GM23338 (cell line): ENCODE measurements at regions not wholly inside any gene's neighbourhood (a gene's known extent, or its start where the extent isn't known, plus 50 kb on each side); places are given as distances from the start of the nearest gene placed in this dataset.

Experiments used
- ATAC-seq: fragments of 200-7000 bp; cut with Tn5 transposase; 3 replicates; pipeline ENCODE4 v1.9.1; 2020
- DNase-seq: peaks from one replicate; pipeline ENCODE4 v3.0.0-alpha.2; 2015; ENCODE audit warnings: low spot score
- H2AFZ ChIP-seq: fragments of 200-600 bp; sonication (generic); 2 replicates; pipeline ENCODE4 v1.8.0; 2016; ENCODE audit warnings: antibody characterized with exemption, mild to moderate bottlenecking, moderate library complexity
- H3F3A ChIP-seq: fragments of 200-600 bp; sonication (generic); replicated peaks from 2 replicates; pipeline ENCODE4 v1.8.0; 2017; ENCODE audit warnings: antibody characterized with exemption, mixed run types, low read depth
- H3K27ac ChIP-seq: fragments of 200-600 bp; sonication (generic); 2 replicates; pipeline ENCODE4 v1.6.1; 2016; ENCODE audit warnings: low read depth
- H3K27me3 ChIP-seq: fragments of 200-600 bp; sonication (generic); 2 replicates; pipeline ENCODE4 v1.8.0; 2016; ENCODE audit warnings: mild to moderate bottlenecking, mixed run types, moderate library complexity; ENCODE audit not compliant: insufficient read depth
- H3K36me3 ChIP-seq: fragments of 200-600 bp; sonication (generic); 2 replicates; pipeline ENCODE4 v1.8.0; 2016; ENCODE audit warnings: mild to moderate bottlenecking; ENCODE audit not compliant: insufficient read depth
- H3K4me1 ChIP-seq: fragments of 200-600 bp; sonication (generic); 2 replicates; pipeline ENCODE4 v1.8.0; 2016; ENCODE audit warnings: mild to moderate bottlenecking, moderate library complexity; ENCODE audit not compliant: insufficient read depth
- H3K4me2 ChIP-seq: fragments of 200-600 bp; sonication (generic); 2 replicates; pipeline ENCODE4 v1.7.1; 2017; ENCODE audit warnings: mixed run types
- H3K4me3 ChIP-seq: fragments of 200-600 bp; sonication (generic); 2 replicates; pipeline ENCODE4 v1.6.1; 2016; ENCODE audit warnings: mixed run types
- H3K79me2 ChIP-seq: fragments of 200-600 bp; sonication (generic); replicated peaks from 2 replicates; pipeline ENCODE4 v1.8.0; 2017; ENCODE audit warnings: mild to moderate bottlenecking; ENCODE audit not compliant: insufficient read depth
- H3K9me2 ChIP-seq: fragments of 200-600 bp; sonication (generic); 2 replicates; pipeline ENCODE4 v1.8.0; 2017; ENCODE audit not compliant: insufficient read depth
- H4K20me1 ChIP-seq: fragments of 200-600 bp; sonication (generic); replicated peaks from 2 replicates; pipeline ENCODE4 v1.8.0; 2017; ENCODE audit warnings: mild to moderate bottlenecking; ENCODE audit not compliant: insufficient read depth
- H3K27ac Mint-ChIP-seq: 2 replicates; pipeline ENCODE4 v1.8.0; 2020; ENCODE audit warnings: inconsistent platforms, mild to moderate bottlenecking, moderate library complexity, mixed read lengths
- H3K27me3 Mint-ChIP-seq: 3 replicates; pipeline ENCODE4 v1.8.0; 2022; ENCODE audit warnings: low read depth, mild to moderate bottlenecking, moderate library complexity, mixed read lengths, inconsistent platforms; ENCODE audit not compliant: insufficient read depth, poor library complexity
- H3K36me3 Mint-ChIP-seq: 3 replicates; pipeline ENCODE4 v1.8.0; 2021; ENCODE audit warnings: low read depth, mild to moderate bottlenecking, inconsistent platforms, moderate library complexity, mixed read lengths
- H3K4me1 Mint-ChIP-seq: 3 replicates; pipeline ENCODE4 v1.8.0; 2020; ENCODE audit warnings: mild to moderate bottlenecking, inconsistent platforms, mixed read lengths
- H3K4me3 Mint-ChIP-seq: 3 replicates; pipeline ENCODE4 v1.8.0; 2021; ENCODE audit warnings: moderate library complexity, mild to moderate bottlenecking, inconsistent platforms, mixed read lengths
- H3K9me3 Mint-ChIP-seq: 3 replicates; pipeline ENCODE4 v1.8.0; 2020; ENCODE audit warnings: moderate library complexity, mild to moderate bottlenecking, inconsistent platforms, mixed read lengths
- CREB1 ChIP-seq: fragments of 250-450 bp; sonication (Bioruptor Pico); IDR thresholded peaks from 2 replicates; pipeline ENCODE4 v1.5.0; 2020; ENCODE audit warnings: low read depth, mild to moderate bottlenecking, moderate library complexity
- CTCF ChIP-seq, 2 experiments: fragments of 200-600 bp in 1 of 2; sonication (generic) in 1 of 2; conservative IDR thresholded peaks; 2 replicates each; pipeline versions ENCODE4 v1.5.1 to v1.6.1; 2016 to 2017; ENCODE audit warnings: antibody characterized with exemption in 2 of 2, low read depth in 2 of 2, mild to moderate bottlenecking in 2 of 2, moderate library complexity in 1 of 2
- ETS1 ChIP-seq: IDR thresholded peaks from 2 replicates; pipeline ENCODE4 v1.6.1; 2016; ENCODE audit warnings: antibody characterized with exemption
- EZH2 ChIP-seq: fragments of 200-600 bp; sonication (generic); IDR thresholded peaks from one replicate; pipeline ENCODE4 v1.8.0; 2017; ENCODE audit warnings: antibody characterized with exemption, mild to moderate bottlenecking, low read depth; ENCODE audit not compliant: unreplicated experiment
- EZH2phosphoT487 ChIP-seq: fragments of 200-600 bp; sonication (generic); IDR thresholded peaks from one replicate; pipeline ENCODE4 v1.8.1; 2018; ENCODE audit warnings: antibody characterized with exemption; ENCODE audit not compliant: unreplicated experiment
- JUNB ChIP-seq: IDR thresholded peaks from one replicate; pipeline ENCODE4 v1.6.1; 2016; ENCODE audit warnings: antibody characterized with exemption; ENCODE audit not compliant: unreplicated experiment
- NANOG ChIP-seq: IDR thresholded peaks from 2 replicates; pipeline ENCODE4 v1.6.1; 2016; ENCODE audit warnings: antibody characterized with exemption, borderline replicate concordance
- POLR2AphosphoS5 ChIP-seq: IDR thresholded peaks from 2 replicates; pipeline ENCODE4 v1.6.1; 2016; ENCODE audit warnings: antibody characterized with exemption, low read depth
- REST ChIP-seq: IDR thresholded peaks from one replicate; pipeline ENCODE4 v1.6.1; 2018; ENCODE audit warnings: antibody characterized with exemption; ENCODE audit not compliant: unreplicated experiment
- STAT1 ChIP-seq: IDR thresholded peaks from one replicate; pipeline ENCODE4 v1.6.1; 2016; ENCODE audit warnings: antibody characterized with exemption; ENCODE audit not compliant: unreplicated experiment
- ZNF331 ChIP-seq: fragments of 250-450 bp; sonication (Bioruptor Pico); IDR thresholded peaks from 2 replicates; pipeline ENCODE4 v1.5.0; 2020; ENCODE audit warnings: low read depth, mild to moderate bottlenecking, moderate library complexity

- no peak; the same call in 2 of the 3 replicates for ATAC-seq
- Mint-ChIP-seq H3K4me3 (no peak overlapping the region), H3K9me3 (no peaks in the 10 kb centered on the region), H3K27me3 (no peaks in the 10 kb centered on the region), H3K27ac (peak overlapping the region; percentile 22; the same call in 1 of the 2 replicates), H3K36me3 (no peaks in the 10 kb centered on the region), H3K4me1 (peaks cover 39% of the 10 kb centered on the region)
- Histone ChIP-seq H2AFZ (no peak overlapping the region), H3K4me3 (no peak overlapping the region), H3K27me3 (no peaks in the 10 kb centered on the region), H3K4me2 (peak overlapping the region; percentile 9; the same call in 1 of the 2 replicates), H3K27ac (no peak overlapping the region), H3K9me2 (no peaks in the 10 kb centered on the region), H3F3A (no peaks in the 10 kb centered on the region), H3K36me3 (no peaks in the 10 kb centered on the region), H4K20me1 (no peaks in the 10 kb centered on the region), H3K79me2 (no peaks in the 10 kb centered on the region), H3K4me1 (peaks cover 37% of the 10 kb centered on the region)
- TF ChIP-seq NANOG (no peak), ZNF331 (CRISPR knock-in tag) (no peak), REST (no peak), JUNB (no peak), EZH2 (no peak), POLR2AphosphoS5 (no peak), EZH2phosphoT487 (no peak), CREB1 (CRISPR knock-in tag) (no peak), CTCF (conservative IDR thresholded peaks at IDR 0.05; ENCODE audit: low read depth in 2 of 2) (no peak), ETS1 (no peak), STAT1 (no peak)
- DNase-seq = peak; percentile 4
Measured at GRCh38 chr20:52500157-52500556, 308.6 kb upstream of the ZFP64 start.

GRCh38 chr20:52497731-52498130 lies 306.2 kb upstream of the ZFP64 start:
- no peaks in the 10 kb centered on the region for H3K36me3 ChIP-seq
- no peaks in the 10 kb centered on the region for H3K79me2 ChIP-seq
- H3K9me2 ChIP-seq = no peaks in the 10 kb centered on the region
- no peak overlapping the region for H3K4me3 Mint-ChIP-seq
- ATAC-seq (no peak), DNase-seq (no peak)
- H3K27ac Mint-ChIP-seq = no peak overlapping the region
- H3K27me3 Mint-ChIP-seq = no peaks in the 10 kb centered on the region
- H3K4me3 ChIP-seq = no peak overlapping the region
- H3F3A ChIP-seq = no peaks in the 10 kb centered on the region
- H2AFZ ChIP-seq = no peak overlapping the region
- peaks cover 30% of the 10 kb centered on the region for H3K4me1 ChIP-seq
- peaks cover 30% of the 10 kb centered on the region for H3K4me1 Mint-ChIP-seq
- no peak overlapping the region for H3K4me2 ChIP-seq
- H3K9me3 Mint-ChIP-seq = no peaks in the 10 kb centered on the region
- no peaks in the 10 kb centered on the region for H3K27me3 ChIP-seq
- no peak overlapping the region for H3K27ac ChIP-seq
- H4K20me1 ChIP-seq = no peaks in the 10 kb centered on the region
- no peaks in the 10 kb centered on the region for H3K36me3 Mint-ChIP-seq
- TF ChIP-seq POLR2AphosphoS5 = no peak
